ENCODE measurements at regions not wholly inside any gene's neighbourhood (a gene's known extent, or its start where the extent isn't known, plus 50 kb on each side); places are given as distances from the start of the nearest gene placed in this dataset.

DNA sequence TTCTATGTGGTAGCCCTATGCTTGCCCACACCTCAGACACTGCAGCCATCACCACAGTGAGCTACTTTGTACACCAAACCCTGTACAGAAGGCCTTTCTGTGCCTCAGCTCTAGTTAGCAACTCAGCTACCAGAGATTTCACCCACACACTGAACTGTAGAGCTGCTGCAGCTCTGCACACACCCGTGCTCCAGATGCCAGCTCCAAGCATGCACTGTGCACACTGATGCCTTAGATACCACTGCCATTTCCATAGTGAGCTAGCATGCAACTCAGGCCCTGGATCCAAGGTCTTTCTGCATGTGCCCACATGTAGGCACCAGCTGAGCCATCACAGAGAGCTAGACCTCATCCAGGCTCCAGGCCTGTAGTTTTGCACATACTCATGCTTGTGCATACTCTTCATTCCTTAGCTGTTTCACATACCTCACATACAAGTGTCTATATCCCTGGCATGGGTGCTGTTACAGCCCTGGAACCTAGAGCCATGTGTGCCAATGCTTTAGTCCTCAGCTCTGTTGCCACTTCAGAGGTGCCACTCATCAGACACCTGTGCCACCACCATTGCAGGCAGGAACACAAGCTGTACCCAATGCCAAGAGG, 423.5 kb upstream of the NDST3 start:
- no peak for TF ChIP-seq POLR2AphosphoS5 (IDR thresholded peaks at IDR 0.05; ENCODE audit: low read depth)
- TF ChIP-seq, protein P1, sequence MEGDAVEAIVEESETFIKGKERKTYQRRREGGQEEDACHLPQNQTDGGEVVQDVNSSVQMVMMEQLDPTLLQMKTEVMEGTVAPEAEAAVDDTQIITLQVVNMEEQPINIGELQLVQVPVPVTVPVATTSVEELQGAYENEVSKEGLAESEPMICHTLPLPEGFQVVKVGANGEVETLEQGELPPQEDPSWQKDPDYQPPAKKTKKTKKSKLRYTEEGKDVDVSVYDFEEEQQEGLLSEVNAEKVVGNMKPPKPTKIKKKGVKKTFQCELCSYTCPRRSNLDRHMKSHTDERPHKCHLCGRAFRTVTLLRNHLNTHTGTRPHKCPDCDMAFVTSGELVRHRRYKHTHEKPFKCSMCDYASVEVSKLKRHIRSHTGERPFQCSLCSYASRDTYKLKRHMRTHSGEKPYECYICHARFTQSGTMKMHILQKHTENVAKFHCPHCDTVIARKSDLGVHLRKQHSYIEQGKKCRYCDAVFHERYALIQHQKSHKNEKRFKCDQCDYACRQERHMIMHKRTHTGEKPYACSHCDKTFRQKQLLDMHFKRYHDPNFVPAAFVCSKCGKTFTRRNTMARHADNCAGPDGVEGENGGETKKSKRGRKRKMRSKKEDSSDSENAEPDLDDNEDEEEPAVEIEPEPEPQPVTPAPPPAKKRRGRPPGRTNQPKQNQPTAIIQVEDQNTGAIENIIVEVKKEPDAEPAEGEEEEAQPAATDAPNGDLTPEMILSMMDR (IDR thresholded peaks at IDR 0.05; ENCODE audit: insufficient read depth, low read length): no peak
- TF ChIP-seq, protein P2, sequence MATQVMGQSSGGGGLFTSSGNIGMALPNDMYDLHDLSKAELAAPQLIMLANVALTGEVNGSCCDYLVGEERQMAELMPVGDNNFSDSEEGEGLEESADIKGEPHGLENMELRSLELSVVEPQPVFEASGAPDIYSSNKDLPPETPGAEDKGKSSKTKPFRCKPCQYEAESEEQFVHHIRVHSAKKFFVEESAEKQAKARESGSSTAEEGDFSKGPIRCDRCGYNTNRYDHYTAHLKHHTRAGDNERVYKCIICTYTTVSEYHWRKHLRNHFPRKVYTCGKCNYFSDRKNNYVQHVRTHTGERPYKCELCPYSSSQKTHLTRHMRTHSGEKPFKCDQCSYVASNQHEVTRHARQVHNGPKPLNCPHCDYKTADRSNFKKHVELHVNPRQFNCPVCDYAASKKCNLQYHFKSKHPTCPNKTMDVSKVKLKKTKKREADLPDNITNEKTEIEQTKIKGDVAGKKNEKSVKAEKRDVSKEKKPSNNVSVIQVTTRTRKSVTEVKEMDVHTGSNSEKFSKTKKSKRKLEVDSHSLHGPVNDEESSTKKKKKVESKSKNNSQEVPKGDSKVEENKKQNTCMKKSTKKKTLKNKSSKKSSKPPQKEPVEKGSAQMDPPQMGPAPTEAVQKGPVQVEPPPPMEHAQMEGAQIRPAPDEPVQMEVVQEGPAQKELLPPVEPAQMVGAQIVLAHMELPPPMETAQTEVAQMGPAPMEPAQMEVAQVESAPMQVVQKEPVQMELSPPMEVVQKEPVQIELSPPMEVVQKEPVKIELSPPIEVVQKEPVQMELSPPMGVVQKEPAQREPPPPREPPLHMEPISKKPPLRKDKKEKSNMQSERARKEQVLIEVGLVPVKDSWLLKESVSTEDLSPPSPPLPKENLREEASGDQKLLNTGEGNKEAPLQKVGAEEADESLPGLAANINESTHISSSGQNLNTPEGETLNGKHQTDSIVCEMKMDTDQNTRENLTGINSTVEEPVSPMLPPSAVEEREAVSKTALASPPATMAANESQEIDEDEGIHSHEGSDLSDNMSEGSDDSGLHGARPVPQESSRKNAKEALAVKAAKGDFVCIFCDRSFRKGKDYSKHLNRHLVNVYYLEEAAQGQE (IDR thresholded peaks at IDR 0.05; ENCODE audit: insufficient replicate concordance, low read depth): no peak
- no peak for TF ChIP-seq GABPA (IDR thresholded peaks at IDR 0.05; ENCODE audit: low read depth)
- TF ChIP-seq SPI1 (IDR thresholded peaks at IDR 0.05; ENCODE audit: borderline replicate concordance, low read depth): no peak
